Calu3 (cell line): ENCODE measurements at regions not wholly inside any gene's neighbourhood (a gene's known extent, or its start where the extent isn't known, plus 50 kb on each side); places are given as distances from the start of the nearest gene placed in this dataset.

Experiments
- BruUV-seq: library from RNA; stranded (reverse); fragments of 400-500 nt; replicated peaks from 2 replicates; lab custom pipeline; 2021; lab: Mats Ljungman, UMichigan
- CTCF ChIA-PET: fragments of 300-600 bp; sonication (Branson Sonifier 250); formaldehyde crosslinking; loops from one replicate; lab custom pipeline; 2022; ENCODE audit warnings: antibody characterized with exemption; lab: Charles Lee
- DNase-seq: peaks from one replicate; pipeline ENCODE4 v3.0.0; 2022
- H3K27ac Mint-ChIP-seq: one replicate; pipeline ENCODE4 v1.8.0; 2022; ENCODE audit warnings: mixed read lengths; ENCODE audit not compliant: unreplicated experiment
- H3K27me3 Mint-ChIP-seq: one replicate; pipeline ENCODE4 v1.8.0; 2022; ENCODE audit warnings: mixed read lengths; ENCODE audit not compliant: unreplicated experiment
- H3K36me3 Mint-ChIP-seq: one replicate; pipeline ENCODE4 v1.8.0; 2022; ENCODE audit warnings: mild to moderate bottlenecking, moderate library complexity, mixed read lengths; ENCODE audit not compliant: insufficient read depth, unreplicated experiment
- H3K4me1 Mint-ChIP-seq: one replicate; pipeline ENCODE4 v1.8.0; 2022; ENCODE audit warnings: mild to moderate bottlenecking, low read depth, mixed read lengths; ENCODE audit not compliant: unreplicated experiment
- H3K4me3 Mint-ChIP-seq: one replicate; pipeline ENCODE4 v1.8.0; 2022; ENCODE audit warnings: mild to moderate bottlenecking, low read depth, moderate library complexity, mixed read lengths; ENCODE audit not compliant: unreplicated experiment
- H3K9me3 Mint-ChIP-seq: one replicate; pipeline ENCODE4 v1.8.0; 2022; ENCODE audit warnings: low read depth, mixed read lengths; ENCODE audit not compliant: unreplicated experiment
- CTCF ChIP-seq: fragments of 200-600 bp; IDR thresholded peaks from one replicate; pipeline ENCODE4 v1.8.0; 2022; ENCODE audit warnings: antibody characterized with exemption; ENCODE audit not compliant: unreplicated experiment
- intact Hi-C: fragments of 100-400 bp; cut with micrococcal nuclease; formaldehyde crosslinking; loops from one replicate; pipeline ENCODE4 v1.10.0; 2022; ENCODE audit not compliant: unreplicated experiment

- Mint-ChIP-seq H3K4me3 (no peak overlapping the region), H3K27ac (no peak overlapping the region), H3K9me3 (no peaks in the 10 kb centered on the region), H3K36me3 (no peaks in the 10 kb centered on the region), H3K27me3 (peaks cover 6% of the 10 kb centered on the region), H3K4me1 (no peaks in the 10 kb centered on the region)
- no TSS peak for BruUV-seq
- no peak for DNase-seq
- TF ChIP-seq CTCF = no peak
- intact Hi-C loops = no loop called here
- CTCF ChIA-PET = no interaction called here
Observed at GRCh38 chr12:105977236-105977635, 161.5 kb downstream of the NUAK1 start.

GRCh38 chr12:105977652-105978051 lies 161.1 kb downstream of the NUAK1 start:
- Mint-ChIP-seq H3K4me1 (no peaks in the 10 kb centered on the region), H3K36me3 (no peaks in the 10 kb centered on the region), H3K27ac (no peak overlapping the region), H3K27me3 (peaks cover 2% of the 10 kb centered on the region), H3K4me3 (no peak overlapping the region), H3K9me3 (no peaks in the 10 kb centered on the region)
- DNase-seq = no peak
- intact Hi-C loops = no loop called here
- BruUV-seq = no TSS peak
- TF ChIP-seq CTCF = no peak
- CTCF ChIA-PET = no interaction called here

- no TSS peak for BruUV-seq
- Mint-ChIP-seq H3K4me3 (no peak overlapping the region), H3K36me3 (no peaks in the 10 kb centered on the region), H3K4me1 (no peaks in the 10 kb centered on the region), H3K27me3 (peaks cover 1% of the 10 kb centered on the region), H3K9me3 (no peaks in the 10 kb centered on the region), H3K27ac (no peak overlapping the region)
- TF ChIP-seq CTCF = no peak
- intact Hi-C loops = no loop called here
- CTCF ChIA-PET = no interaction called here
- DNase-seq = no peak
Observed at GRCh38 chr12:105978276-105978675, 160.5 kb downstream of the NUAK1 start.

GRCh38 chr12:105978686-105979085 lies 160.1 kb downstream of the NUAK1 start:
- no peak for TF ChIP-seq CTCF
- no peaks in the 10 kb centered on the region for H3K4me1 Mint-ChIP-seq
- H3K27ac Mint-ChIP-seq = no peak overlapping the region
- no peaks in the 10 kb centered on the region for H3K9me3 Mint-ChIP-seq
- intact Hi-C loops = no loop called here
- H3K27me3 Mint-ChIP-seq = peaks cover 5% of the 10 kb centered on the region
- BruUV-seq = no TSS peak
- no peak overlapping the region for H3K4me3 Mint-ChIP-seq
- no peak for DNase-seq
- CTCF ChIA-PET = no interaction called here
- H3K36me3 Mint-ChIP-seq = no peaks in the 10 kb centered on the region
